Effector memory CD4-positive, alpha-beta T cell (primary cell): ENCODE measurements at regions not wholly inside any gene's neighbourhood (a gene's known extent, or its start where the extent isn't known, plus 50 kb on each side); places are given as distances from the start of the nearest gene placed in this dataset.

Source experiments
- DNase-seq, 3 donors: peaks; one replicate each; pipeline ENCODE4 v3.0.0-alpha.2; 2020
- H3K27ac ChIP-seq: 2 replicates; pipeline ENCODE4 v1.7.0; 2013; ENCODE audit warnings: mild to moderate bottlenecking, low read length, moderate library complexity; ENCODE audit not compliant: insufficient read depth, poor library complexity, severe bottlenecking
- H3K27me3 ChIP-seq: replicated peaks from 2 replicates; pipeline ENCODE4 v1.7.0; 2013; ENCODE audit warnings: mild to moderate bottlenecking, low read length; ENCODE audit not compliant: insufficient read depth, control insufficient read depth, poor library complexity, severe bottlenecking
- H3K36me3 ChIP-seq: 2 replicates; pipeline ENCODE4 v1.7.0; 2013; ENCODE audit warnings: mild to moderate bottlenecking, low read length, moderate library complexity; ENCODE audit not compliant: control insufficient read depth, insufficient read depth
- H3K4me1 ChIP-seq: 2 replicates; pipeline ENCODE4 v1.7.0; 2013; ENCODE audit warnings: low read length, mild to moderate bottlenecking; ENCODE audit not compliant: control insufficient read depth, insufficient read depth, poor library complexity, severe bottlenecking
- H3K4me3 ChIP-seq: 2 replicates; pipeline ENCODE4 v1.7.0; 2013; ENCODE audit warnings: low read length, low read depth, mild to moderate bottlenecking; ENCODE audit not compliant: insufficient read depth, poor library complexity, severe bottlenecking
- H3K9me3 ChIP-seq: 2 replicates; pipeline ENCODE4 v1.7.0; 2013; ENCODE audit warnings: mild to moderate bottlenecking, low read length, moderate library complexity; ENCODE audit not compliant: control insufficient read depth

GRCh38 chr6:129778793-129779192, 68.8 kb upstream of the ARHGAP18 start:
- Histone ChIP-seq H3K27me3 (no peaks in the 10 kb centered on the region), H3K27ac (no peak overlapping the region), H3K4me3 (no peak overlapping the region), H3K9me3 (no peaks in the 10 kb centered on the region), H3K4me1 (no peaks in the 10 kb centered on the region), H3K36me3 (no peaks in the 10 kb centered on the region)
- DNase-seq = no peak

- Histone ChIP-seq H3K9me3 (no peaks in the 10 kb centered on the region), H3K36me3 (no peaks in the 10 kb centered on the region), H3K27ac (no peak overlapping the region), H3K27me3 (no peaks in the 10 kb centered on the region), H3K4me1 (no peaks in the 10 kb centered on the region), H3K4me3 (no peak overlapping the region)
- DNase-seq = no peak
Measured at GRCh38 chr6:129777371-129777770, 67.4 kb upstream of the ARHGAP18 start.

GRCh38 chr6:129776542-129777330, 66.8 kb upstream of the ARHGAP18 start:
- no peak for DNase-seq
- Histone ChIP-seq H3K4me1 (no peaks in the 10 kb centered on the region), H3K27ac (no peak overlapping the region), H3K36me3 (no peaks in the 10 kb centered on the region), H3K4me3 (no peak overlapping the region), H3K9me3 (no peaks in the 10 kb centered on the region), H3K27me3 (no peaks in the 10 kb centered on the region)

GRCh38 chr6:129774697-129775447, 64.9 kb upstream of the ARHGAP18 start:
- peak in 2 of 3 donors; percentile 10 to 41 for DNase-seq
- Histone ChIP-seq H3K9me3 (no peaks in the 10 kb centered on the region), H3K27ac (no peak overlapping the region), H3K4me1 (no peaks in the 10 kb centered on the region), H3K4me3 (no peak overlapping the region), H3K36me3 (no peaks in the 10 kb centered on the region), H3K27me3 (no peaks in the 10 kb centered on the region)

GRCh38 chr6:129773304-129773703, 63.3 kb upstream of the ARHGAP18 start:
- Histone ChIP-seq H3K4me3 (no peak overlapping the region), H3K9me3 (no peaks in the 10 kb centered on the region), H3K27ac (no peak overlapping the region), H3K27me3 (no peaks in the 10 kb centered on the region), H3K36me3 (no peaks in the 10 kb centered on the region), H3K4me1 (no peaks in the 10 kb centered on the region)
- DNase-seq = no peak

GRCh38 chr6:129771678-129772077, 61.7 kb upstream of the ARHGAP18 start:
- Histone ChIP-seq H3K27me3 (no peaks in the 10 kb centered on the region), H3K9me3 (no peaks in the 10 kb centered on the region), H3K4me1 (peaks cover 4% of the 10 kb centered on the region), H3K27ac (no peak overlapping the region), H3K4me3 (no peak overlapping the region), H3K36me3 (no peaks in the 10 kb centered on the region)
- no peak for DNase-seq

- Histone ChIP-seq H3K4me3 (no peak overlapping the region), H3K27ac (no peak overlapping the region), H3K27me3 (no peaks in the 10 kb centered on the region), H3K36me3 (no peaks in the 10 kb centered on the region), H3K4me1 (peaks cover 5% of the 10 kb centered on the region), H3K9me3 (no peaks in the 10 kb centered on the region)
- DNase-seq = no peak
Measured at GRCh38 chr6:129767776-129768485, 58.0 kb upstream of the ARHGAP18 start.

GRCh38 chr6:129766959-129767728, 57.2 kb upstream of the ARHGAP18 start:
- peak; percentile 23 to 37 (median 33) for DNase-seq
- Histone ChIP-seq H3K36me3 (no peaks in the 10 kb centered on the region), H3K4me1 (peaks cover 5% of the 10 kb centered on the region), H3K9me3 (no peaks in the 10 kb centered on the region), H3K4me3 (peak overlapping the region; percentile 53), H3K27me3 (no peaks in the 10 kb centered on the region), H3K27ac (no peak overlapping the region)

GRCh38 chr6:129764761-129765407, 54.9 kb upstream of the ARHGAP18 start:
- Histone ChIP-seq H3K4me3 (no peak overlapping the region), H3K36me3 (no peaks in the 10 kb centered on the region), H3K27me3 (no peaks in the 10 kb centered on the region), H3K27ac (no peak overlapping the region), H3K9me3 (no peaks in the 10 kb centered on the region), H3K4me1 (peaks cover 5% of the 10 kb centered on the region)
- no peak for DNase-seq
